ENCODE measurements at regions not wholly inside any gene's neighbourhood (a gene's known extent, or its start where the extent isn't known, plus 50 kb on each side); places are given as distances from the start of the nearest gene placed in this dataset.

DNA sequence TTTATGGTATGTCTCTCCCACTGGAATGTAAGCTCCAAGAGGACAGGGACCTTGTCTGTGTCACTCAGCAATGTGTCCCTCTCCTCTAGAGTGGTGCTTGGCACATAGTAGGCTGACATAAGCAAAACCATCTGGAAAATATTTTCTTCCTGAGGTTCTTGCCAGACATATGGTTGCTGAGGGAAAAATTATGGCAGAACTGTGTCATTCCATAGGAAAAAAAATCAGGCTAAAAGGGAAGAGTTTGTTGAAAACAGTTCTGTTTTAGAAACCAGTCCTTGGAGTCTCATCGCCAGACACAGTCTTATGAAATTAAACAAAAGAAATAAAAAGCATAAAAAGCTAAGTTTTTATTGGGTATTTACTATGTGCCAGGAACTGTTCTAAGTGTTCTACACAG lies 60.9 kb downstream of the RTL9 start:
- Histone ChIP-seq H3K36me3 (ENCODE audit: insufficient read depth, low read depth, low read length) (no peaks in the 10 kb centered on the region), H3K9me3 (ENCODE audit: insufficient read depth, low read depth, low read length) (no peaks in the 10 kb centered on the region), H3K4me3 (ENCODE audit: low read length) (no peak overlapping the region), H3K27me3 (ENCODE audit: insufficient read depth, low read length) (no peaks in the 10 kb centered on the region; the same call in 1 of the 2 replicates), H3K9ac (ENCODE audit: low read depth, low read length) (no peak overlapping the region), H3K27ac (ENCODE audit: low read length) (no peak overlapping the region), H3K4me1 (ENCODE audit: insufficient read depth, low read length) (peaks cover 3% of the 10 kb centered on the region; the same call in 1 of the 2 replicates)

DNA sequence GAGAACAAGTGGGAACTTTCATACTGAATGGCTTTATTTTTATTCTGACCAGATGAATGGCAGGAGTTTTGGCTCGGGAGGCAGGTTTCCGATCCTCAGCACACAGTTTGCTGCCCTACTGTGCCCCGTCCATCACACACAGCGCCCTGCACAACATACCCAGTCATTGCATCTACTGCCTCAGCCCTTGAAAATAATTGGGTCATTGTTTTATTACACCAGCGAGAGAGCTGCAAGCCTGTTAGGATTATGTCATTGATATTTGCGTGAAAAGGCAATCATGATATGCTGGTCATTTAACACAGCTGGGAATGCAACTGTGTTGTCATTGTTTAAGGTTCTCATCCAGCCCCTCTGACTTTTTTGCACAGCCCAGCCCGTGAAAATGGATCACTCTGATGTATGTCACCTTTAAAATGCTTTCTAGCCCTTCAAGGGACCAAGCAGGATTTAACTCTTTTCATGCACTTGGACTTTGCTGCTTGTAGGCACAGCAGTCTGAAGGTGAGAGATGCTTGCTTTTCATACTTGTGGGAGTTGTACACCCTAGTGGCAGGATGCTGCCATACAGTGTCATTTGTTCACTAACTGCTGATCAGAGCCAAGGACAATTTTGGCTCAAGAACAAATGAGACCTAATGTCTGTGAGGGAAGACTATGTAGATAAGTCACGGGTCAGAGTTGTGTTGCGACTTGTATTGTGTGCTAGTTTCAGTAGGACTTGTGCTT lies 62.3 kb downstream of the RTL9 start:
- H3K27me3 ChIP-seq (ENCODE audit: insufficient read depth, low read length) = peaks cover 7% of the 10 kb centered on the region; the same call in 1 of the 2 replicates
- no peak overlapping the region for H3K9ac ChIP-seq (ENCODE audit: low read depth, low read length)
- H3K4me3 ChIP-seq (ENCODE audit: low read length) = no peak overlapping the region
- no peaks in the 10 kb centered on the region for H3K36me3 ChIP-seq (ENCODE audit: insufficient read depth, low read depth, low read length)
- no peak overlapping the region for H3K27ac ChIP-seq (ENCODE audit: low read length)
- H3K4me1 ChIP-seq (ENCODE audit: insufficient read depth, low read length) = peaks cover 3% of the 10 kb centered on the region; the same call in 1 of the 2 replicates
- H3K9me3 ChIP-seq (ENCODE audit: insufficient read depth, low read depth, low read length) = no peaks in the 10 kb centered on the region

DNA sequence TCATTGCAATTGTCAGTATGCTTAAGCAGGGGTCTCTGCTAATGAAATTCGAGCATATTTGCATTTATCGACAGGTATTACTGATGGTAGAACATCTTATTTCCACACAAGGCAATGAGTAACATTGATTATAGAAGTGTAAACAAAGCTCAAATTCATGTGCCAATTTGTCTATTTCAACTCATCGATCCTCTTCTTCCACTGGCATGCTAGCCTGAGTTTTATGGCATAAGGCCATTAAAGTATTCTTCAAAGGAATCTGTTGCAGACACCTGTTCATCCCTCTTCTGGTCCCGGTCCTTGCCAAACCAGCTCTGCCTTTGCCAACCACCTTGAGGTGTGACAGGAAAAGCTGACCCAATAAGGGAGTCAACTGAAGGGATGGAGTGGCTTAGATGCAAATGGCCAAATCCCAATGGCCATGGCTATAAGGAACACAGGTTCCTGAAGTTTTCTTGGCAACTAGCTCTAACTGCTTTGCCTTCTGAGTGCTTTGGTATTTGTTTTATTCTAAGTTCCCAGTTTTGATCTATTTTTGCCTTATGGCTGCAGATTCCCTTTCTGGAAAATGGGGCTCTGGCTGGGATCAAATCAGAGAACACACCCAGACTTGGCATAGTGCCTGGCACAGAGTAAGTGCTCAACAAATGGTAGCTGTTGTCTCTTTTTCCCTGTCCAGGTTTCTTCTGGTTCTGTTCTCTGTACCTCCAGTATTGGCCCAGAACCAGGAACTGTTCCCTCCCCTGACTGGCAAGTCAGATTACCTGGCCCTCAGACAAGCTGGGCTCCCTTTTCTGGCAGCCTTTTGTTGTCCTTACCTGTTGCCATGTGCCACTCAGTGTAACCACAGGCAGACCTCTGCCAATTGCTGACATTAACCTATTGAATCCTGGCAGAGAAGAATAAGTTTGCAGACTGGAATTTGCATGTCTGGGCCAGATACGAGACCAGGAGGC lies 63.1 kb downstream of the RTL9 start:
- Histone ChIP-seq H3K4me3 (ENCODE audit: low read length) (no peak overlapping the region), H3K9ac (ENCODE audit: low read depth, low read length) (no peak overlapping the region), H3K9me3 (ENCODE audit: insufficient read depth, low read depth, low read length) (no peaks in the 10 kb centered on the region), H3K27ac (ENCODE audit: low read length) (no peak overlapping the region), H3K27me3 (ENCODE audit: insufficient read depth, low read length) (peaks cover 7% of the 10 kb centered on the region; the same call in 1 of the 2 replicates), H3K36me3 (ENCODE audit: insufficient read depth, low read depth, low read length) (no peaks in the 10 kb centered on the region), H3K4me1 (ENCODE audit: insufficient read depth, low read length) (peaks cover 3% of the 10 kb centered on the region; the same call in 1 of the 2 replicates)

DNA sequence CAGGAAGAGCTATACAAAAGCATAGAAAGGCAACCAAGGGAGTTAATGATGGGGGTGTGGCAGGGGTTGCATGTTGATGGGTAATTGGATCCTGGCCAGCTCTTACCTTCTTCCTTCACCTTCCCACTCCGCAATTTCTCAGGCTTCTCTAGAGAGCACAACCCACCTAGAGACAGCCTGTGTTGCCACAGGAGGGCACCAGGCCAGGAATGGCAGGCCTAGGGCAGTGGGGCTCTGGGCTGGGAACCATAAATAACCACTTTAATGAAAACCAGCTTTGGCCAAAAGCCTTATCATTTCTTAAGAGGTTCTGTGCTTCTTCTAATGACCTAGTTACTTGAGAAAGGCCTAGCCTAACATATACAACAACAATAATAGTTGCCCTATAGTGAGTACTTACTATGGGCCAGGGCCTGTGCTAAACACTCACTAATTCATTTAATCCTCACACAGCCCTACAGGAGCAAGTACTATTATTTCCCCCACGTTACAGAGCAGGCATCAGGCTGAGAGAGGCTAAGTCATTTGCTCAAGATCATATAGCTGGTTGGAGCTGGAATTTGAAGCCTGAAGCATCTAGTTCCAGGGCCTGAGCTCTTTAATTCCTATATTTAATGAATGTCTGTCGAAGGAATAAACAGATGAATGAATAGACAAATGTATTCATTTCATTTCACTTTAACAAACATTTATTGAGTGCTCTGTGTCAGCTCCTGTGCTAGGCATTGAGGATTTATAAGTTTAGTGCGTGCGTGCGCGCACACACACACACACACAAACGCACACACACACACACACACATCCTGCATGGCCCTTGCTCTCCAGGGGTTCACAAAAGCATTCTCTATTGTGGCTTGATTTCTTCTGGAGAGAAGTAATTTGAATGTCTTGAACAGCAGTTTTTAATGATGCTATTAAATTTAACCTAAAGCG lies 66.8 kb downstream of the RTL9 start:
- Histone ChIP-seq H3K36me3 (ENCODE audit: insufficient read depth, low read depth, low read length) (no peaks in the 10 kb centered on the region), H3K27ac (ENCODE audit: low read length) (no peak overlapping the region), H3K9ac (ENCODE audit: low read depth, low read length) (no peak overlapping the region), H3K27me3 (ENCODE audit: insufficient read depth, low read length) (peaks cover 27% of the 10 kb centered on the region; the same call in 1 of the 2 replicates), H3K4me1 (ENCODE audit: insufficient read depth, low read length) (no peaks in the 10 kb centered on the region), H3K4me3 (ENCODE audit: low read length) (no peak overlapping the region), H3K9me3 (ENCODE audit: insufficient read depth, low read depth, low read length) (no peaks in the 10 kb centered on the region)

DNA sequence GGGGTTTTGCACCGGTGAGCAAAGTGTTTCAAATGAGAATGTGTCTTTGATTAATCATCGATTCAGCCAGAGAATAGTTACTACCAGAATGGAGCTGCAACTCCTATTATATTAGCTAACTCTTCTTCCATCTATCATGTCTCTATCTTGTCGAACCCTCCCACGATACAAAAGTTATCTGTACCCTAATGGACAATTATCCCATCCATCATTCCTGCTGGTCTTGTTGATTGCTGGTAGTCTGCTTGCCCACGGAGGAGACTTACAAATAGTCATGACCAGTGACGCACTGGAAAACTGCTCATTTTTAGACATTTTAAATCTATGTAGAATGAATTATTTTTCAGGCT lies 67.5 kb downstream of the RTL9 start:
- H3K9ac ChIP-seq (ENCODE audit: low read depth, low read length) = no peak overlapping the region
- H3K27me3 ChIP-seq (ENCODE audit: insufficient read depth, low read length) = peaks cover 27% of the 10 kb centered on the region; the same call in 1 of the 2 replicates
- no peak overlapping the region for H3K27ac ChIP-seq (ENCODE audit: low read length)
- no peaks in the 10 kb centered on the region for H3K9me3 ChIP-seq (ENCODE audit: insufficient read depth, low read depth, low read length)
- H3K4me1 ChIP-seq (ENCODE audit: insufficient read depth, low read length) = no peaks in the 10 kb centered on the region
- no peak overlapping the region for H3K4me3 ChIP-seq (ENCODE audit: low read length)
- H3K36me3 ChIP-seq (ENCODE audit: insufficient read depth, low read depth, low read length) = no peaks in the 10 kb centered on the region

DNA sequence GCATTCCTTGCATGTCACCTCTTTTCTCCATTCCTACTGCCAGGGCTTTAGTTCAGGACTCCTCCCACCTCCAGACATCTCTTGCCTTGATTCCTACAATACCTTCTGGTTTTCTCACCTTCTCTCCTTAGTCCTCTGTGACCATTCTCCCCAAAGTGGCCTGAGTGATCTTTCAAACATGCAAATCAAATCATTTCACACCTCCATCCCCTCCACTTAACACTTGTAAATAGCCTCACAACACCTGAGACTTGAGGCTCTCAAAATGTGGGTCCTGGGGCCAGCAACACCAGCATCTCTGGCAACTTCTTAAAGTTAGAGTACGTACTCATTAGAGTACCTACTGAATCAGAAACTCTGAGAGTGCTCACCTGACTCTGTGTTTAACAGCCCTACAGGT lies 68.4 kb downstream of the RTL9 start:
- Histone ChIP-seq H3K4me3 (ENCODE audit: low read length) (no peak overlapping the region), H3K27ac (ENCODE audit: low read length) (no peak overlapping the region), H3K36me3 (ENCODE audit: insufficient read depth, low read depth, low read length) (no peaks in the 10 kb centered on the region), H3K4me1 (ENCODE audit: insufficient read depth, low read length) (no peaks in the 10 kb centered on the region), H3K9me3 (ENCODE audit: insufficient read depth, low read depth, low read length) (no peaks in the 10 kb centered on the region), H3K27me3 (ENCODE audit: insufficient read depth, low read length) (peaks cover 28% of the 10 kb centered on the region; the same call in 1 of the 2 replicates), H3K9ac (ENCODE audit: low read depth, low read length) (no peak overlapping the region)

DNA sequence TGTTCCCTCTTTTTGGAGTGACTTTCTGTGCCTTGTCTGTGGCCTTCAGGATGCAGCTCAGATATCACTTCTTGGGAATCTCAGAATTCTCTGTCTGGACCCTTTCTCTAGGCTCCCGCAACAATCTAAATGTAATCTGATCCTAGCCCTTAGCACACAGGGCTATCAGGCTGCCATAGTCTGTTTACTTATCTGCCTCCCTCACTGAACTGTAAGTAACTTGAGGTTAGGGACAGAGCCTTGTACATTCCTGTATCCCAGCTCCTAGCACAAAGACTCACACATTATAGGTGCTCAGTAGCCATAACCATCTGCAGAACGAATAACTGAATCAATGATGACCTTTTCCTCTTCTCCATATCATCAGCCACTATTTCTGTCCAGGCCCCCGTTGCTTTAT lies 69.5 kb downstream of the RTL9 start:
- Histone ChIP-seq H3K36me3 (ENCODE audit: insufficient read depth, low read depth, low read length) (no peaks in the 10 kb centered on the region), H3K9ac (ENCODE audit: low read depth, low read length) (no peak overlapping the region), H3K27me3 (ENCODE audit: insufficient read depth, low read length) (peaks cover 34% of the 10 kb centered on the region; the same call in 1 of the 2 replicates), H3K9me3 (ENCODE audit: insufficient read depth, low read depth, low read length) (no peaks in the 10 kb centered on the region), H3K4me1 (ENCODE audit: insufficient read depth, low read length) (no peaks in the 10 kb centered on the region), H3K4me3 (ENCODE audit: low read length) (no peak overlapping the region), H3K27ac (ENCODE audit: low read length) (no peak overlapping the region)

DNA sequence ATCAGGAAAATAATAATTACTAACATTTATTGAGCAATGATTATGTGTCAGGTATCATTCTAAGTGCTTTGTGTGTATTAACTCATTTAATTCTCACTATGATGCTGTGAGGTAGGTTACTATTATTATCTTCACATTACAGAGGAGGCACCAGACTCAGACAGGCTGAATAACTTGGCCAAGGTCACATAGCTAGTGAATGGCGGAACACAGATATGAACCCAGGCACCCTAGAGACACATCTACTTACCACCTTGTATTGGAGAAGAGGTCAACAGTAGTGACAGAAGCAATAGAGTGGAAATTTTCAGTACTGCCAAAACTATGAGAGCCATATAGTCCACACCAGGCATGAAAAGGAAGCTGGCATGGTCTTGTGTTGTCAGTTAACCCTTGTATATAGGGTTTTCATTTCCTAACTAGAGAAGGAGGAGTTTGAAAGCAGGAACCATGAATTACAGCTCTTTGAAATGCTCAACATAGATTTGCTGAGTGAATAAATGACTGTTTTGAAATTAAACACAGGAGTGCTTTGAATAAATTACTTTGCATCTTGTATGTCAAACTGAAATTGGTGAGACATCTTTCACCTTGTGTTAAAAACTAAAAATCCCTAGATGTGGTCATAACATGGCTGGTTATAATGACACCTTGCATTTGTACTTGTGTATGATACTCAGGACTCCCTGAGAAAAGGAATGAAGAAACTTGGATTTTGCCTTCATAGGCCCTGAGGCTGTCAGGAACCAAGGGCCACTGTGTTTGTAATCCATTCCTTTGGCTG lies 71.8 kb downstream of the RTL9 start:
- no peak overlapping the region for H3K4me3 ChIP-seq (ENCODE audit: low read length)
- H3K9ac ChIP-seq (ENCODE audit: low read depth, low read length) = no peak overlapping the region
- no peaks in the 10 kb centered on the region for H3K36me3 ChIP-seq (ENCODE audit: insufficient read depth, low read depth, low read length)
- no peaks in the 10 kb centered on the region for H3K4me1 ChIP-seq (ENCODE audit: insufficient read depth, low read length)
- no peaks in the 10 kb centered on the region for H3K9me3 ChIP-seq (ENCODE audit: insufficient read depth, low read depth, low read length)
- H3K27ac ChIP-seq (ENCODE audit: low read length) = no peak overlapping the region
- peaks cover 32% of the 10 kb centered on the region; the same call in 1 of the 2 replicates for H3K27me3 ChIP-seq (ENCODE audit: insufficient read depth, low read length)

DNA sequence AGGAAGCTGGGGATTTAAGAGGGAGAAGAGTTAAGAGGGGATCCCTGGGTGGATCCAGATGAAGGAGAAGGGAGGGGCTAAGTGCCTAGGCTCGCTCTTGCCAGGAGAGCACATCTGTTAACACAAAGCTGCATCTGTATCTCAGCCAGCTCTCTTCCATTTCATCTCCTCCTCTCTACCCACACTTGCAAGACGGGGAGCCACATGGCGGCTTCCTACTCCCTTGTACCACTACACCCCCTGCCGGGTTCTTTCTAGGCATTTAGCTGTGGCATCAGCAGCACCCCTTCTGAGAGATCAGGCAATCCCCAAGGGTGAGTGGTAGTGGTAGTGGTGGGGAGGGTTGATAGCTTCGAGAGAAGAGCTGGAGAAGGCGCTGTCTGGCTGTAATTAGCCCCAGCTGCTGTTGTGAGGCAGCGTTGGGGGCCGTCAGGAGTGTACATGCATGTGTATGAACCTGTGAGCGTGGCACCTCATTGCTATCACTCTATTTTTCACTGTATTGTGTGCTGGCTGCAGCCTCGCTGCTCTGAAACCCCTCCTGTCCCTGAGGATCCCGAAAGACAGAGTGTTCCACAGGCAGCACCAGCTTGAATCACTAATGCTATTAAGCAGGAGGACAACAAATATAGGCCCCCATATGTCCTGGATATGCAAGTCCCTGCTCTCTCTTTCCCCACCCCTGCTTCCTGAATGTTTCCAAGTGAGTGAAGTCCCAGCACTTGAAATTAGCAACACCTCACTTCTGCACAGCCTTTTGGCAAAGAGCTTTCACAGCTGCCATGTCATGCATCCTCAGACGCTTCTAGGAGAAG lies 73.7 kb downstream of the RTL9 start:
- no peaks in the 10 kb centered on the region for H3K9me3 ChIP-seq (ENCODE audit: insufficient read depth, low read depth, low read length)
- H3K4me1 ChIP-seq (ENCODE audit: insufficient read depth, low read length) = peaks cover 3% of the 10 kb centered on the region; the same call in 1 of the 2 replicates
- no peak overlapping the region for H3K27ac ChIP-seq (ENCODE audit: low read length)
- H3K27me3 ChIP-seq (ENCODE audit: insufficient read depth, low read length) = peaks cover 31% of the 10 kb centered on the region; the same call in 1 of the 2 replicates
- H3K36me3 ChIP-seq (ENCODE audit: insufficient read depth, low read depth, low read length) = no peaks in the 10 kb centered on the region
- no peak overlapping the region for H3K4me3 ChIP-seq (ENCODE audit: low read length)
- H3K9ac ChIP-seq (ENCODE audit: low read depth, low read length) = no peak overlapping the region

DNA sequence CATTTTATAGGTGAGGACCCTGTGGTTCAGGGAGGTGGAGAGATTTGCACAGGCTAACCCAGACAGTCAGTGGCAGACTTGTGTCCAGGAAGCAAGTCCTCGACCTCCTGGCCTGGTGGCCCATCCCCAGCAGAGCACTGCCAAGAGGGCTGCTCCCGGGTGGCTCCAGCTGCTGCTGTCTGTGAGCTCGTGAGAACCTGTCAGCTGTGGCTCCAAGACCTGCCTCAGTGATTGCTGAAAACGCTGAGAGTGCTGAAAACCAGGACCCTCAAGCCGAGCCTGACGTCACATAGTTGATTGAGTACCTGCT lies 74.2 kb downstream of the RTL9 start:
- Histone ChIP-seq H3K9ac (ENCODE audit: low read depth, low read length) (no peak overlapping the region), H3K27me3 (ENCODE audit: insufficient read depth, low read length) (peaks cover 29% of the 10 kb centered on the region; the same call in 1 of the 2 replicates), H3K36me3 (ENCODE audit: insufficient read depth, low read depth, low read length) (no peaks in the 10 kb centered on the region), H3K4me3 (ENCODE audit: low read length) (no peak overlapping the region), H3K27ac (ENCODE audit: low read length) (no peak overlapping the region), H3K9me3 (ENCODE audit: insufficient read depth, low read depth, low read length) (no peaks in the 10 kb centered on the region), H3K4me1 (ENCODE audit: insufficient read depth, low read length) (peaks cover 3% of the 10 kb centered on the region; the same call in 1 of the 2 replicates)
